ENCODE measurements at regions not wholly inside any gene's neighbourhood (a gene's known extent, or its start where the extent isn't known, plus 50 kb on each side); places are given as distances from the start of the nearest gene placed in this dataset.

GRCh38 chr13:105965910-105966309 is 569.6 kb downstream of the EFNB2 start:
- WGBS (ENCODE audit: low lambda C conversion rate, missing lambda C conversion rate): 94% methylated on average over 7 of the region's 7 CpGs

GRCh38 chr13:105962080-105962479 is 573.4 kb downstream of the EFNB2 start:
- Histone ChIP-seq H3K4me3 (no peak overlapping the region), H3K9me3 (ENCODE audit: low read depth) (no peaks in the 10 kb centered on the region), H3K27me3 (no peaks in the 10 kb centered on the region), H3K4me2 (no peak overlapping the region), H2AFZ (no peak overlapping the region), H3K36me3 (replicated peaks; ENCODE audit: insufficient read depth, low read depth) (no peaks in the 10 kb centered on the region), H3K79me2 (no peaks in the 10 kb centered on the region), H3K4me1 (ENCODE audit: insufficient read depth) (no peaks in the 10 kb centered on the region), H3K27ac (no peak overlapping the region), H3K9me2 (replicated peaks; ENCODE audit: insufficient read depth) (no peaks in the 10 kb centered on the region), H4K20me1 (ENCODE audit: insufficient read depth, poor library complexity, severe bottlenecking) (no peaks in the 10 kb centered on the region)
- WGBS (ENCODE audit: low lambda C conversion rate, missing lambda C conversion rate): 90% methylated on average over 7 of the region's 7 CpGs
- DNase-seq (ENCODE audit: low spot score): no peak
- TF ChIP-seq EZH2 (IDR thresholded peaks at IDR 0.05; ENCODE audit: borderline replicate concordance) (no peak), EZH2phosphoT487 (IDR thresholded peaks at IDR 0.05; ENCODE audit: low read depth, severe bottlenecking, unreplicated experiment) (no peak)
- TF ChIP-seq, protein P1, sequence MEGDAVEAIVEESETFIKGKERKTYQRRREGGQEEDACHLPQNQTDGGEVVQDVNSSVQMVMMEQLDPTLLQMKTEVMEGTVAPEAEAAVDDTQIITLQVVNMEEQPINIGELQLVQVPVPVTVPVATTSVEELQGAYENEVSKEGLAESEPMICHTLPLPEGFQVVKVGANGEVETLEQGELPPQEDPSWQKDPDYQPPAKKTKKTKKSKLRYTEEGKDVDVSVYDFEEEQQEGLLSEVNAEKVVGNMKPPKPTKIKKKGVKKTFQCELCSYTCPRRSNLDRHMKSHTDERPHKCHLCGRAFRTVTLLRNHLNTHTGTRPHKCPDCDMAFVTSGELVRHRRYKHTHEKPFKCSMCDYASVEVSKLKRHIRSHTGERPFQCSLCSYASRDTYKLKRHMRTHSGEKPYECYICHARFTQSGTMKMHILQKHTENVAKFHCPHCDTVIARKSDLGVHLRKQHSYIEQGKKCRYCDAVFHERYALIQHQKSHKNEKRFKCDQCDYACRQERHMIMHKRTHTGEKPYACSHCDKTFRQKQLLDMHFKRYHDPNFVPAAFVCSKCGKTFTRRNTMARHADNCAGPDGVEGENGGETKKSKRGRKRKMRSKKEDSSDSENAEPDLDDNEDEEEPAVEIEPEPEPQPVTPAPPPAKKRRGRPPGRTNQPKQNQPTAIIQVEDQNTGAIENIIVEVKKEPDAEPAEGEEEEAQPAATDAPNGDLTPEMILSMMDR (IDR thresholded peaks at IDR 0.05; ENCODE audit: poor library complexity): no peak

More at GRCh38 chr13:105965910-105966309, 569.6 kb downstream of the EFNB2 start:
- Histone ChIP-seq H4K20me1 (ENCODE audit: insufficient read depth, poor library complexity, severe bottlenecking) (no peaks in the 10 kb centered on the region), H3K27ac (no peak overlapping the region), H3K36me3 (replicated peaks; ENCODE audit: insufficient read depth, low read depth) (no peaks in the 10 kb centered on the region), H3K4me3 (no peak overlapping the region), H3K79me2 (no peaks in the 10 kb centered on the region), H3K4me1 (ENCODE audit: insufficient read depth) (peaks cover 12% of the 10 kb centered on the region), H3K27me3 (no peaks in the 10 kb centered on the region), H3K4me2 (no peak overlapping the region), H2AFZ (no peak overlapping the region), H3K9me3 (ENCODE audit: low read depth) (no peaks in the 10 kb centered on the region), H3K9me2 (replicated peaks; ENCODE audit: insufficient read depth) (no peaks in the 10 kb centered on the region)
- TF ChIP-seq, protein P1 (IDR thresholded peaks at IDR 0.05; ENCODE audit: poor library complexity): no peak
- TF ChIP-seq EZH2 (IDR thresholded peaks at IDR 0.05; ENCODE audit: borderline replicate concordance): no peak
- no peak for TF ChIP-seq EZH2phosphoT487 (IDR thresholded peaks at IDR 0.05; ENCODE audit: low read depth, severe bottlenecking, unreplicated experiment)
- no peak for DNase-seq (ENCODE audit: low spot score)

- Histone ChIP-seq H3K27ac (no peak overlapping the region), H3K9me2 (replicated peaks; ENCODE audit: insufficient read depth) (no peaks in the 10 kb centered on the region), H3K27me3 (no peaks in the 10 kb centered on the region), H3K4me2 (no peak overlapping the region), H3K36me3 (replicated peaks; ENCODE audit: insufficient read depth, low read depth) (no peaks in the 10 kb centered on the region), H3K9me3 (ENCODE audit: low read depth) (no peaks in the 10 kb centered on the region), H3K79me2 (no peaks in the 10 kb centered on the region), H3K4me1 (ENCODE audit: insufficient read depth) (no peaks in the 10 kb centered on the region), H3K4me3 (no peak overlapping the region), H4K20me1 (ENCODE audit: insufficient read depth, poor library complexity, severe bottlenecking) (no peaks in the 10 kb centered on the region), H2AFZ (no peak overlapping the region)
- no peak for DNase-seq (ENCODE audit: low spot score)
- TF ChIP-seq EZH2phosphoT487 (IDR thresholded peaks at IDR 0.05; ENCODE audit: low read depth, severe bottlenecking, unreplicated experiment) (no peak), EZH2 (IDR thresholded peaks at IDR 0.05; ENCODE audit: borderline replicate concordance) (no peak)
- TF ChIP-seq, protein P1 (IDR thresholded peaks at IDR 0.05; ENCODE audit: poor library complexity): no peak
- 76% methylated on average over 5 of the region's 5 CpGs for WGBS (ENCODE audit: low lambda C conversion rate, missing lambda C conversion rate)
Measured at GRCh38 chr13:105961438-105961837, 574.0 kb downstream of the EFNB2 start.

- Histone ChIP-seq H3K4me1 (ENCODE audit: insufficient read depth) (no peaks in the 10 kb centered on the region), H3K4me2 (no peak overlapping the region), H3K79me2 (no peaks in the 10 kb centered on the region), H3K27ac (no peak overlapping the region), H3K9me3 (ENCODE audit: low read depth) (no peaks in the 10 kb centered on the region), H3K9me2 (replicated peaks; ENCODE audit: insufficient read depth) (no peaks in the 10 kb centered on the region), H2AFZ (no peak overlapping the region), H3K27me3 (no peaks in the 10 kb centered on the region), H3K36me3 (replicated peaks; ENCODE audit: insufficient read depth, low read depth) (no peaks in the 10 kb centered on the region), H3K4me3 (no peak overlapping the region), H4K20me1 (ENCODE audit: insufficient read depth, poor library complexity, severe bottlenecking) (no peaks in the 10 kb centered on the region)
- TF ChIP-seq, protein P1 (IDR thresholded peaks at IDR 0.05; ENCODE audit: poor library complexity): no peak
- DNase-seq (ENCODE audit: low spot score): no peak
- WGBS (ENCODE audit: low lambda C conversion rate, missing lambda C conversion rate): 95% methylated on average over 7 of the region's 7 CpGs
Measured at GRCh38 chr13:105960326-105960725, 575.1 kb downstream of the EFNB2 start.

Measured in hepatocyte (in vitro differentiated cells).